NT2/D1 (cell line): ENCODE measurements at regions not wholly inside any gene's neighbourhood (a gene's known extent, or its start where the extent isn't known, plus 50 kb on each side); places are given as distances from the start of the nearest gene placed in this dataset.

Experiments used
- SUZ12 ChIP-seq: IDR thresholded peaks from 2 replicates; pipeline ENCODE4 v1.6.1; 2011; ENCODE audit not compliant: insufficient read length, insufficient read depth; ENCODE audit errors: extremely low read depth
- YY1 ChIP-seq: IDR thresholded peaks from 2 replicates; pipeline ENCODE4 v1.6.1; 2011; ENCODE audit not compliant: insufficient read length, insufficient read depth
- ZNF274 ChIP-seq: IDR thresholded peaks from 2 replicates; pipeline ENCODE4 v1.6.1; 2011; ENCODE audit warnings: mild to moderate bottlenecking, low read depth, low read length

- TF ChIP-seq SUZ12 (no peak), YY1 (no peak), ZNF274 (no peak)
Measured at GRCh38 chr5:155649666-155650065, 636.1 kb downstream of the KIF4B start.
